ENCODE measurements at regions not wholly inside any gene's neighbourhood (a gene's known extent, or its start where the extent isn't known, plus 50 kb on each side); places are given as distances from the start of the nearest gene placed in this dataset.

DNA sequence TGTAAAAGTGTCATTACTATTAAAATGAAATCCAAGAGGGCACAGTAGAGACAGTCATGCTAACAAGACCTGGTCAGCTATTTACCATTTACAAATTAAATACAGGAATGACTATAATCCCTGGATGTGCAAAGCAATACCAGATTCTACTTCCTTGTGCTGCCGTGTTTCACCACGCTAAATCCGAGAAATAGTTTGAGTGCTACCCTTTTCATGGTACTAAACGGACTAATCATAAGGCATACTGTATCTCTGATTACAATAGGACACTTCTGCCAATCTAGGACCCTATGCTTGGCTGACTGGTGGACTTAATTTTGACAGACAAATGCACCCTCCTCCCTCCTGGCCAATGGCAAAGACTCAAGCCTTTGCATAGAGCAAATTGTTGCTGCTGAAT is 63.0 kb upstream of the NR2F2 start:
- TF ChIP-seq CTCF (conservative IDR thresholded peaks at IDR 0.05 in 1 of 2, IDR thresholded peaks at IDR 0.05 in 1 of 2; ENCODE audit: extremely low read depth in 1 of 2, insufficient read depth in 1 of 2, low read depth in 1 of 2, low read length in 2 of 2) (no peak), EZH2 (IDR thresholded peaks at IDR 0.05; ENCODE audit: borderline replicate concordance, low read length) (no peak)
